Psoas muscle (tissue), 7 donors: ENCODE measurements at regions not wholly inside any gene's neighbourhood (a gene's known extent, or its start where the extent isn't known, plus 50 kb on each side); places are given as distances from the start of the nearest gene placed in this dataset.

Experiments used
- ATAC-seq, 4 donors: fragments of 200-7000 bp; cut with Tn5 transposase; one replicate each; pipeline ENCODE4 v1.9.1; 2020; ENCODE audit warnings: moderate library complexity in 3 of 4, mild to moderate bottlenecking in 2 of 4
- DNase-seq, 2 donors: peaks; one replicate each; pipeline ENCODE4 v3.0.0-alpha.2; 2020
- H3K27ac ChIP-seq: fragments of 200-600 bp; one replicate; pipeline ENCODE4 v1.8.0; 2022
- H3K27me3 ChIP-seq, 3 donors: fragments of 200-600 bp in 1 of 3; one replicate each; pipeline versions ENCODE4 v1.6.1 to v1.8.0; 2013 to 2022; ENCODE audit warnings: low read length in 2 of 3, mild to moderate bottlenecking in 2 of 3, moderate library complexity in 1 of 3; ENCODE audit not compliant: insufficient read depth in 3 of 3
- H3K36me3 ChIP-seq, 2 donors: fragments of 200-600 bp in 1 of 2; one replicate each; pipeline versions ENCODE4 v1.6.1 to v1.8.0; 2013 to 2022; ENCODE audit warnings: low read depth in 1 of 2, mild to moderate bottlenecking in 1 of 2, moderate library complexity in 1 of 2; ENCODE audit not compliant: insufficient read depth in 1 of 2
- H3K4me1 ChIP-seq: fragments of 200-600 bp; one replicate; pipeline ENCODE4 v1.8.0; 2022
- H3K4me3 ChIP-seq: fragments of 200-600 bp; one replicate; pipeline ENCODE4 v1.8.0; 2022; ENCODE audit warnings: mild to moderate bottlenecking
- H3K9me3 ChIP-seq: fragments of 200-600 bp; one replicate; pipeline ENCODE4 v1.8.0; 2022
- WGBS, 3 donors: extraction: QIAGEN DNeasy Blood & Tissue Kit; methylation state at CpG; one replicate each; pipeline versions ENCODE4 v1.1.6 to v1.1.7; 2013; 5-methylcytosine and 5-hydroxymethylcytosine counted together
- intact Hi-C, 2 donors: fragments of 100-400 bp; cut with DNase I; formaldehyde crosslinking; loops; one replicate each; pipeline versions ENCODE4 v1.11.0 to v1.14.2; 2022
- TF ChIP-seq, protein P1 (sequence below): fragments of 200-600 bp; IDR thresholded peaks from one replicate; pipeline ENCODE4 v1.8.0; 2022; ENCODE audit warnings: antibody characterized with exemption
- donor health status: healthy with polysubstance abuse.
- donor health status: DM: no; HTN: no; CAD: no; lungs with moderate emphysema.
- donor health status: Bipolar disorder and iron deficiency.
- donor health status: healthy.
- donor health status: DM: yes; HTN: yes; CAD: no.
- donor health status: DM: no; HTN: no; CAD: no.
- donor health status: DM: yes; HTN: yes; CAD: no.

DNA sequence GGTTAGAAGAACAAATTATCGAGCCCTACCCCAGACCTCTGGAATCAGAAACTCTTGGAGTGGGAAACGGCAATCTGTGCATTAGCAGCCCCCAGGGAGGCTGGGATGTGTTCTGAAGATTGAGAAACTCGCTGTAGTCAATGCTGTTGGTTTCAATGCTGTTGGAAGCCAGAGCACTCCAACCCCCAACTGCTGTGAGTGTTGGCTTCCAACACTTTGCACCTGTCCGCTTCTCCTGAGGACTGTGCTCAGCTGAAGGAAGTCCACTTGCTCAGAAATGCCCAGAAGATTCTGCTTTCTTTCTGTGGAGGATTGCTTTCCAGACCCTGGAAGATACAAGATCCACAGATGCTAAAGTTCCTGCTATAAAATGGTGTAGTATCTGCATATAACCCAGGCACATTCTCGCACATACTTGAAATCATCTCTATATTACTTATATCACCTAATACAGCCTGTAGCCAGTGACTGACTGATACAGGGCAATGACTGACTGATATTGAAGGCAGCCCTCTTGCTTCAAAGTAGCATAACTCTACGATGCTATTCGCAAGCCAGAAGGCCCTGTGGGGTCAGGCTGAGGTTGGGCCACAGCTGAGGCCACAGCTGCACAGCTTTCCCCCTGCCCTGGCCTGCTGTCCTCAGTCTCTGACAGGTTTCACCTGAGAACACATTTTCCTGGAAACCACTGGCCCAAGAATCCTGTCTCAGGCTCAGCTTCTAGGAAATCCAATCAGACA is 757.7 kb upstream of the ID2 start:
- Histone ChIP-seq H3K4me1 (no peaks in the 10 kb centered on the region), H3K27ac (no peak overlapping the region), H3K27me3 (peaks cover 0 to under 1% (median 0%) of the 10 kb centered on the region in 3 donors), H3K4me3 (no peak overlapping the region), H3K36me3 (no peaks in the 10 kb centered on the region), H3K9me3 (no peaks in the 10 kb centered on the region)
- intact Hi-C loops: no loop called here
- DNase-seq (no peak), ATAC-seq (no peak)
- 54 to 64% (median 54%) methylated on average over 7 of the region's 7 CpGs for WGBS, 3 donors
- TF ChIP-seq, protein P1, sequence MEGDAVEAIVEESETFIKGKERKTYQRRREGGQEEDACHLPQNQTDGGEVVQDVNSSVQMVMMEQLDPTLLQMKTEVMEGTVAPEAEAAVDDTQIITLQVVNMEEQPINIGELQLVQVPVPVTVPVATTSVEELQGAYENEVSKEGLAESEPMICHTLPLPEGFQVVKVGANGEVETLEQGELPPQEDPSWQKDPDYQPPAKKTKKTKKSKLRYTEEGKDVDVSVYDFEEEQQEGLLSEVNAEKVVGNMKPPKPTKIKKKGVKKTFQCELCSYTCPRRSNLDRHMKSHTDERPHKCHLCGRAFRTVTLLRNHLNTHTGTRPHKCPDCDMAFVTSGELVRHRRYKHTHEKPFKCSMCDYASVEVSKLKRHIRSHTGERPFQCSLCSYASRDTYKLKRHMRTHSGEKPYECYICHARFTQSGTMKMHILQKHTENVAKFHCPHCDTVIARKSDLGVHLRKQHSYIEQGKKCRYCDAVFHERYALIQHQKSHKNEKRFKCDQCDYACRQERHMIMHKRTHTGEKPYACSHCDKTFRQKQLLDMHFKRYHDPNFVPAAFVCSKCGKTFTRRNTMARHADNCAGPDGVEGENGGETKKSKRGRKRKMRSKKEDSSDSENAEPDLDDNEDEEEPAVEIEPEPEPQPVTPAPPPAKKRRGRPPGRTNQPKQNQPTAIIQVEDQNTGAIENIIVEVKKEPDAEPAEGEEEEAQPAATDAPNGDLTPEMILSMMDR: no peak

DNA sequence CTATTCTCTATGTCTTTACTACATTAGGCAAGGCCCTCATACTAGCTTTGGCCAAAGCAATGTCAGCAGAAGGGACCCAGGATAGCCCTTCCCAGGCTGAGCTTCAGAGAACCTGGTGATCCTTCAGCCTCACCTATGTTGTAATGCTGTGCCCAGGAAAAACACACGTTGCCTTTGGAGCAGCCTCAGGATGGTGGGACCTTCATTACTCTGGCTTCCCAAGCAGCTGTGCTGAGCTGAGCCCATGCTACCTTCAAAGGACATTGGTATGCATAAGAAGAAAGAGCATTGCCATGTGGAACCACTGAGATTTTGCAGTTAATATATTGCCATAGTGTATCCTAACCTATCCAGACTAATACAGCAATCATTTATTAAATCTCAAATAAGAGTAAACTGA is 756.4 kb upstream of the ID2 start:
- 54 to 59% (median 58%) methylated on average over 1 of the region's 1 CpG for WGBS, 3 donors

DNA sequence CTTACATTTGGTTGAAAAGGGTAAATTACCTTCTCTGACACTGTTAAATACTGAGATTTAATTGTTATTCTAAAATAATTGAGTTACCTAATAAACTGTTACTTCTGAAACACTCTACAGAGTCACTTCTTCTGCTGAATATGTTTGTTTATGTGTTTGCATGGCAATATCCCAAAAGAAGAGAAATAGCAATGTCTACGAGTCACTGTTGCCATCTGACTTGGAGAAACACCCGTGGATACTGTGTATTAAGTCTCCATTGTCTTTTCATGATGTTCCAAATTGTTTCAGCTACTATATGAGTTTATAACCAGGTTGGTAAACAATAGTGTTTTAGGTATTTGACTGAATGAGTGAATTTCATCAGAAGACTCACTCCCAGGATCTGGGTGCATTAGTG is 754.2 kb upstream of the ID2 start:
- Histone ChIP-seq H3K4me3 (no peak overlapping the region), H3K4me1 (no peaks in the 10 kb centered on the region), H3K36me3 (no peaks in the 10 kb centered on the region), H3K9me3 (no peaks in the 10 kb centered on the region), H3K27ac (no peak overlapping the region), H3K27me3 (peaks cover 0 to 3% (median 0%) of the 10 kb centered on the region in 3 donors)
- DNase-seq (no peak), ATAC-seq (no peak)
- intact Hi-C loops: no loop called here
- WGBS, 3 donors: 47 to 52% (median 50%) methylated on average over 2 of the region's 2 CpGs
- TF ChIP-seq, protein P1: no peak

More for the DNA sequence above, 756.4 kb upstream of the ID2 start:
- Histone ChIP-seq H3K4me1 (no peaks in the 10 kb centered on the region), H3K9me3 (no peaks in the 10 kb centered on the region), H3K27me3 (peaks cover 0 to 2% (median 0%) of the 10 kb centered on the region in 3 donors), H3K36me3 (no peaks in the 10 kb centered on the region), H3K4me3 (no peak overlapping the region), H3K27ac (no peak overlapping the region)
- intact Hi-C loops: no loop called here
- DNase-seq (no peak), ATAC-seq (no peak)
- TF ChIP-seq, protein P1: no peak

DNA sequence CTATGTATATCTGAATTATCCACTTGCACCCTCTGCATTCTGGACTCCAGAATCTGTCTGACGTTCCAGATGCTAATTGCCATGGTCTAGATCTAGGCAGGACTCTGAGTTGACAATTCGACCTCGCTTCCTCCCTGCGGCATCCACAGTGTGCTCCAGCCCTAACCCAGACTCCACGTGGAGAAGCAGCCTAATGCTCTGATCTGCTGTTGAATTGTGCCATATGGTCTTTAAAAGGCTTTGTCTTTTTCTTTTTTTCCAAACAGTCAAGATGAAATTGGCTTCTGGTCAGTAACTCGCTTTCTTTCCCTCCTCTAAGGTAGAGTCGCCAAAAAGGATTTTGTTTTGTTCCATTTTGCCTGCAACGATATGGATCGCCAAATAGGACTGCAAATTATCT is 752.6 kb upstream of the ID2 start:
- WGBS, 3 donors: 76 to 79% (median 77%) methylated on average over 9 of the region's 9 CpGs
- H3K27ac ChIP-seq: no peak overlapping the region
- ATAC-seq: no peak
- intact Hi-C loops: no loop called here
- TF ChIP-seq, protein P1: no peak
- DNase-seq: no peak
- H3K36me3 ChIP-seq: no peaks in the 10 kb centered on the region
- H3K4me1 ChIP-seq: no peaks in the 10 kb centered on the region
- H3K27me3 ChIP-seq: peaks cover 0 to 3% (median 0%) of the 10 kb centered on the region in 3 donors
- no peak overlapping the region for H3K4me3 ChIP-seq
- no peaks in the 10 kb centered on the region for H3K9me3 ChIP-seq
